Hindlimb muscle (tissue), 1 donor: ENCODE measurements at regions not wholly inside any gene's neighbourhood (a gene's known extent, or its start where the extent isn't known, plus 50 kb on each side); places are given as distances from the start of the nearest gene placed in this dataset.
"Not testable (repeated sequence)": the region's sequence is repeated elsewhere in the genome, so short reads cannot be mapped to it uniquely, and the experiment has no call there.

ENCODE experiments used
- DNase-seq: peaks from one replicate; pipeline ENCODE4 v3.0.0-alpha.2; 2013

DNA sequence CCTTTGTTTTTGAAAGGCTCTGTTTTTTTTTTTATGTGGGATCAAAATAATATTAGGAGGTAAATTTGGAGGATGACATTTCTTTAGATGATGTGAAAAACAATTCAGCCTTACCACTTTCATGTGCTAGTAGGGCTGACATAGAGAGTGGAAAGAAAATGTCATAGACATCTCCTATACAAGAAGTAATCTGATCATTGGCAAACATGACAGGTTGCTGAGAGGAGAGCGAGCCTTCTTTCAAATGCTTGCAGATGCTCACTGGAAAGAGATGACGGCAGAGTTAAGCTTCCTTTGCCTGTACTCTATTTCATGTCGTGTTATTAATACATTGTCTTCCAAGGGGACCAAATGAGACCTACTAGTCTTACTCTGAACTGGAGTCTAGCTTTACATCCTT, 160.1 kb upstream of the DAP start:
- peak; percentile 16 for DNase-seq

DNA sequence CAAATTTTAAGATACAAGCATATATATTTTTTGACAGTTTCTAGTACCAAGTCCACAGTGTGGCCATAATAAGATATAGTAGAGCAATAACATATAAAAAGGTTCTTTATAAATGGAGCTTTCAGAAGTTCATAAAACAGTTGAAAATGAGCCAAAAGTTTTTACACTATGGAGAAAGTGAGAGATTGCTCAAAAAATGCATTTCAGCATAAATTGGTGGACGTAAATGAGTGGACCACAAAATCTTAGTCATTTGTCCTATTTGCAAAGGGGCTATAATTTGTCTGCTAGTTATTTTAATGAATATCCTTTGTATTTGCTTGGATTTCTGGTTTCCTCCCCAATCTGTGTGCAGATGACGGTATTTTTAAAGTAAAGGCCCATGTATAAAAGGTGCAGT, 159.4 kb upstream of the DAP start:
- DNase-seq = no peak

DNA sequence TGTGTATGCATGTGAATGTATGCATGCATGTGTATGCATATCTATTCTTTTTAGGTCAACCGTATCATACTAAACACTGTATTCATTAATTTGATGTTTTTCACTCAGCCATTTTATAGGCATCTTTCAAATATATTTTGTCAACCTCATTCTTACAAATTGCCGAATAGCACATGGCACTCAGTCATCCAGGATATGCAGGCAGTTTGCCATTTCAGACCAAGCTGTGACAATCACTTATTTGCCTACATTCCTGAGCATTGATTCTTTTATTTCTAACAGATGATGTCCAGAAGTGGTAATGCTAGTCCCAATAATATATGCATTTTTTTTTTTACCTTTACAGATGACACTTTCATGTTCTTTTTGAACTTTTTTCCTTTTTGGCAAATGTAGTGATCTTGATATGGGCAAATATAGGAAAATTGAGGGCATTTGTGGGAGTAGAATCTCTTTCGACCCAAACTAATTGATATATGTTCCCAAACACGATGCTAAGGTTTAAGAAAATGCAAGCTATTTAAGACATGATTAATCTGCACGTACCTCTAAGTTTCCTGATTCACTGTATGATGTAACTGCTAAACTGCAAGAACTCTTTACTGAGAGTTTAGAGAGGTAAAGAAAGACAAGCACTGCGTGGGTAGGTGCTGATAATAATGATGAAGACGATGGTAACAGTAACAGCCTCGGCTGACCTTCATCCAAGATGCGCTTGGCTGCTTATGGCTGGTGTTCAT, 153.9 kb upstream of the DAP start:
- DNase-seq = no peak

DNA sequence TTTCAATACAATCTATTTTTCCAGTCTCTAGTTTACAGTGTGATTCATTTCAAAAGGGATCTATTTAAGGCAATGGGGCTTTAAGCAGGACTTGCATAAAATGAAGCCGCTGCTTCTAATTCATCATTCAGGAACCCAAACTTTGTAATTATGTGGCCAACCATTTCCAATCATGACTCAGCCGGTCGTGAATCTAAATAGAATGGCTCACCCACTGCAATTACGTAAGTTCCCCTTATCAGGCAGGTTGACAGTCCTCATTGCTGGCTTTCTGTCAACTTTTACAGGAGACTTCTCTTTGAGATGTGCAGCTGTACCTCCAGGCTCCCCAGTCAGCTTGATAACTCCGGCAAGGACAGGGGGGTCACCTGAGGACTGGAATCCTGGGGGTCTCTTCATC, 152.8 kb upstream of the DAP start:
- no peak for DNase-seq

DNA sequence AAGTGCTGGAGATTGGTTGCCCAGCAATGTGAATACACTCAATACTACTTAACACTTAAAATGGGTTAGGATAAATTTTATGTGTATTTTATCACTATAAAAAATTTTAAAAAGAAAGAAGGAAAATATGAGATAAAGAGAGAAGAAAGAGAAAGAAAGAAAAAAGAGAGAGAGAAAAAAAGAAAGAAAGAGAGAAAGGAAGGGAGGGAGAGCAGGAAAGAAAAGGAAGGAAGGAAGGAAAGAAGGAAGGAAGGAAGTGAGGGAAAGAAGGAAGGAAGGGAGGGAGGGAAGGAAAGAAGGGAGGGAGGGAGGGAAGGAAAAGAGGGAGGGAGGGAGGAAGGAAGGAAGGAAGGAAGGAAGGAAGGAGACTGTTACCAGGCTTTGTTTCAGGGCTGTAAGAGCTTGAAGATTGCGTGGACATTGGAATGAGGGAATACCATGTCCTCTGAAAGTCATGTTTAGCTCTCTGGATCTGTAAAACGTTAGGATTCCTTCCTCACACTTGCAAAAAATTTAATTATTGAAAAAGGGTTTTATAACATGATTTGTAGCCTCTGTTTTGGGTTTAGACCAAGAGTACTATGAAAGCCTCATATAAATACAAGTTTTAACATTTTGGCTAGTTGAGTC, 152.3 kb upstream of the DAP start:
- DNase-seq = no peak

DNA sequence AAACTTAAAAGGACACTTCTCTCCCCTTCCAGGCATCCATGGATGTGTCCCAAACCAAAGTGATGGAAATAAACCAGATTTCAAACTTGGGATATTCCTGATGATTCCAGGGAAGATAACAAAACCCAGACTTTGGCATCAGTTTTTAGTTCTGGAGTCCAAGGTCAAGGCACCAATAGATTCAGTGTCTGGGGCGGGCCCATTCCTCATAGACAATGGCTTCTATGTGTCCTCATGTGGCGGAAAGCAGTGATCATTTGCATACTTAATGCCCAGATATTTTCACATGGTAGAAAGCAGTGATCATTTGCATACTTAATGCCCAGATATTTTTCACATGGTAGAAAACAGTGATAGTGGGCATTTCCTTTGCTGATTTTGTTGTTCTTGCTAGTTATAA, 151.4 kb upstream of the DAP start:
- DNase-seq = no peak

DNA sequence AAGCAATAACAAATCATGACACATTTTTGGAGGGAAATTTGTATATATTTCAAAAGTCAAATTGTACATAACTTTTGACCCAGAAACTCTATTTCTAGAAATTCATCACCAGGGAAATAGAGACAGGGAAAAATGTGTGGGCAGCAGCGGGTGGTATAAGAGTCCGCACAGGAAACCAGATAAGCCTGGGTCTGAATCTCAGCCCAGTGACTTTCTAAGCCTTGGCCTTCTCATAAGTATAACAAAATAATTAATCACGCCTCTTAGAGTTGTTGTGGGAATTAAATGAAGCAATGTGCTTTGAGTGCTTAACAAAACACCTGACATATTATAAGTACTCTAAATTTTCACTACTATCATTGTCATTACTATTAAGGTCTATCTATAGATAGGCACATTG, 149.2 kb upstream of the DAP start:
- no peak for DNase-seq

DNA sequence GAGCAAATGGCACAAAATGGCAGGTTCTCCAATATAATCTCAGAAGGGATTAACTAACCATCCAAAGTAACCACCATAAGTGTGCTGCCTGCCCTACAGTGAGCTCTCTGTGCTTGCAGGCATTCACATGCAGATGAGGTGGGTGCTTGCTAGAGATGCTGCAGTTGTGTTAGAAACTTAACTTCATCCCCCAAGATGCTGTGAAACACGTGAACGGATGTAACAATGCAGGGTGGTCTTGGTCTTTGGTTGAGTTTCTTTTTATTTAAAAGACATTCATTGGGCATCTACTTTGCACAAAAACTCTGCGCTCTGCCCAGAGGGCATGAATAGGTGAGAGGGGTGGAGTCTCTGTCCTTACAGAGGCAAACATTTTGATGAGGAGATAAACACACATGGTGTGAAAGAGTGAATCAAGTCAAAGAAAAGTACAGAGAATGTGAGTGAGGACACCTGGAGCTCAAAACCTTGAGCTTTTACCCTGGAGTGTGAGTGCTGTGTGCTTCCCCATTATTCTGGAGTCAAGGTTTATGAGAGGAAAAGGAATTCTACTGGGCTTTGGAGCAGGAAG, 143.9 kb upstream of the DAP start:
- DNase-seq = no peak

DNA sequence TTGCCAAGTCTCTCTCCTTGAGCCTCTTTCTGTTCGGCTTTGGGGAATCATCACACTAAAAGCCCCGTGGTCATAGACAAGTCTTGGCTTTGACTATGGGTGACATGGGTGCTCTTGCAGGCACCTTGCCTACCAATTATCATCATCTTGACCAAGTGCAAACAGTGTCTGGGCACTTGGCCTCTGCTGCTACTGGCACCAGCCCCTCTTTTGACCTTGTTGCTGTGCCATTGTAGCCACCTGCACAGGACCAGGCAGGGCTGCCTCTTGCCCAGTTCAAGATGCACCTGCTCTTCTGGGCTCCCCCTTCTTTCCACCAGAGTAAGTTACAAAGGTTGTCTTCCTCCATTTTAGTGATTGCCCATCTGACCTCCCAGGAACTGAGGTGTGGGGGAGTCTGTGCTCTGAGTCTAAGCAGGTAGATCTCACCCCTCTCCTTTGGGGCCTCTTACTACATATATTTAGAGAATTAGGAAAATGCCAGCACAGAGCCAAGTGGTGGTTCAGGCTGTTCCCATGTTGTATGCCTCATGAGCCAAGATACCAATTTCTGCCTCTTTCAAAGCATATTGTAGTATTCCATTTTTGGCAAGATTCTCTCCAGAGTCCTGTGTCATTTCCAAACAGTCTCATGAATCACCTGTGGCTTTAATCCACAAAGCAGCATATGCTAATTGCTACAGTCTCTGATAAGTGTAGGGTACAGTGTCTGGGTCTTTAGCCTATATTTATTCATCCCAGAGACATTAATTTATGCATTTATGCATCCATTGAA, 142.9 kb upstream of the DAP start:
- no peak for DNase-seq

DNA sequence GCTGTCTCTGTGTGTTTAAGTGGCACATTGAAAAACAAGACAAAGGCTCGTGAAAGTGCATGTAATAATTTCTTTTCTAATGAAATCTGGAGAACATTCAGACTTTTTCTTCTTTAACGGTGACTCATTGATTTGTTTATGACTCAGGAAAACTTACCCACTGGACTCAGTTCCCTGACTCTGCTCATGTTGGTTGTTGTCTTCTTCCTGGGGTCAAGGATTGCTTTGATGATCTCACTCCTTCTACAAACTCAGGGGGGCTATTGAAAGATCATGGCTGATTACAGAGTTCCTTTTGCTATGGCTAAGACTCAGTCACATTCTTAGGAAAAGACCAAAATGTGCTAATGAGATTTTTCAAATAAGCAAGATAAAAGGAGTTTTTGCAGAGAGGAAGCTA, 141.1 kb upstream of the DAP start:
- DNase-seq = no peak

DNA sequence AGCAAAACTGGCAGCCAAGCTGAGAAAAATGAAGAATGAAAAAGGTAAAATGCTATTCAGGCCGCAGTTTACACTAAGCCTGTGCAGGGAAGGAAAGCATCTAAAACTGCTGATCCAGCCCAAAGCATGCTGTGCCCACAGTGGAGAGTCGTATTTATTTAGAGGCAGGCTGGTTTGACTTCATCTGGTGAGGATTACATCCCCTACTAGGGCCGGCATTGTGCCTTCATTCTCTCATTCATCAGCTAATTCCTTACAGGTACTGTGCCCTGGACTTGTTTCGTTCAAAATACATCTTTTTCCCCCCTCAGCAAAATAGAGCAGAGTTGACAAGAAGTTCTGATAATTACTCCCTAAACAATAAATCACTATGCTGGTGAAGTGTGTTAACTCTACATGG, 137.5 kb upstream of the DAP start:
- DNase-seq = no peak

DNA sequence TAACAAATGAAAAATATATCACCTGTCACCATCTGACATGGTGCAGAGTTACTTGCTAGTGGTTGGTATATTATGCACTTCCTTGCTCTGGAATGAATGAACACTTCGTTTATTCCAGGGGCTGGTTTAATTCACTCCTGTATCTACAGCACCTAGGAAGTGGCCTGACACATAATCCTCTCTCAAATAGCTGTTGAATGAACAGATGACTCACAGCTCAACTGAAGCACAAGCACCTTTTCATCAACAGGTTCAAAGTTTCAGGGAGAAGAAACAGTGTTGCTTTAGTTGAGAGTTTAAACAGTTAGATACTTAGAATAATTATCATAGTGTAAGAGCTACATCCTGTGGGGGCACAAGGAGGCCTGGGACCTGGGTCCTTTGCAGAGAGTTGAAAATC, 135.0 kb upstream of the DAP start:
- no peak for DNase-seq

DNA sequence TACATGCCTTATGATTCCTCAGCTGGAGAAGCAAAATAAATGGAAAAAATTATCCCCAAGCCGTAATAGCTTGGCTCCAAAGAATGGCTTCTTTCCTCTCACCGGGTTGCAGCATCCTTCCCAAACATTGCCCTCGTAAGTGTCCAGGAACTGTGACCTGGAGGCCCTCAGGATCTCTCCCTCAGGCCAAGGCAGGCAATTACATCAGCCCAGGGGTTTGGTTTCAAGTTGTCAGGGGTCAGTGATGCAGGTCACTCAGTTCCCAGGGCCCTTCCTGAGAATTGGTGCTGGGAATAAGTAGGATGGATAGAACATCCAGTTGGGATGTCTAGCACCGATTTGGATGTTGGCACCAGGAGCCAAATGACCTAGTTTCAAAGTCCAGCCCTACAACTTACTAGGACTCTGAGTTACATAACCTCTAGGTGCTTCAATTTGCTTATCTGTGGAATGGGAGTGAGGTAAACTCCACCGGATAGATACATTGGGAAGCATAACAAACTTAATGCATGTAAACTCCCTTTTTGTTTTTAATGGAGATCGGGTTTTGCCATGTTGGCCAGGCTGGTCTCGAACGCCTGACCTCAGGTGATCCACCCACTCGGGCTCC, 133.5 kb upstream of the DAP start:
- DNase-seq = no peak

DNA sequence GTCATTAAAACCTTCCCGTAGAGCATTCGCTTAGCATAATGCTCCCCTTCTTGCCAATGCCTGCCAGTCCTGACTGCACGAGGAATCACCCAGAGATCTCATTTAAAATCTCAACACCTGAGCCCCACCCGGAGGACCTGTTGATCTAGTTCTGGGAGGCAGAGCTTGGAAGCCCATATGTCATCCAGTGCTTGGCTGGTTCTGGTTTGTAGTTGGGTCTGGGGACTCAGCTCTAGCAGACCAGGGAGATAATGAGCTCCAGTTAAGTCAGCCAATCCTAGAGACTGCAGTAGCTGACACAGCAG, 131.8 kb upstream of the DAP start:
- DNase-seq = no peak

DNA sequence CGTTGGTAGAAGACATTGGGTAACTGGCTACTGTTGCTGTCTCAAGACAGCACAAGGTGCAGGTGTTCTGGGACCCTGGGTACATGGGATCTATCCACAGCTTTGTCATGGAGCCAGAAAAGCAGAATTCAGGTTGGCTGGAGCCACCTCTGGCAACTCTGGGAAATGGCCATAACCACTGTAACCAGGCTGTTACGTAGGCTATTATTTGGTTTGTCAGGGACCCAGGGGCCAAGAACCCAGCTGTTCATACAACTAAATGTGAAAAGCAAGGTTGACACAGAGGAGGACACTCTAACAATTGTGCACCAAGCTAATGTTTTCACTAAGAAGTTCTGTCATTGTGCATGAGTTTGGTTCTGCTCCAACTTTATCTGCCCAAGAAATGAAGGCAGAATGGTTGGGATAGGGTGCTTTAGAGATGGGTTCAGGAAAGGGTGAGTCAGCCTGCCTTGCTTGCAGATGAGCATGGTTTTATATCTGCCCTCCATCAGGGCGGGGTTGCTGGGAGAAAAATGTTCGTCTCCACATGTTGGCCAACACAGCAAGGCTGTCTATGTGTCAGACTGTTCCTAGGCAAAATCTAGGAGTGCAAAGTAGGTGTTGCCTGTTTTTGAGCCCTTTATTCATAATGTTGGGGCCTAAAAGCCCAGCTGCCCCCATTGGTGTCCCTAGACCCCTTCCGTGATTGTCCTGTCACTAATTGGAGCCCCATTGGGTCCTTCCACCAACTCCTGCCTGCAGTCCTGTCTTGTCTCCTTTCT, 131.3 kb upstream of the DAP start:
- no peak for DNase-seq

DNA sequence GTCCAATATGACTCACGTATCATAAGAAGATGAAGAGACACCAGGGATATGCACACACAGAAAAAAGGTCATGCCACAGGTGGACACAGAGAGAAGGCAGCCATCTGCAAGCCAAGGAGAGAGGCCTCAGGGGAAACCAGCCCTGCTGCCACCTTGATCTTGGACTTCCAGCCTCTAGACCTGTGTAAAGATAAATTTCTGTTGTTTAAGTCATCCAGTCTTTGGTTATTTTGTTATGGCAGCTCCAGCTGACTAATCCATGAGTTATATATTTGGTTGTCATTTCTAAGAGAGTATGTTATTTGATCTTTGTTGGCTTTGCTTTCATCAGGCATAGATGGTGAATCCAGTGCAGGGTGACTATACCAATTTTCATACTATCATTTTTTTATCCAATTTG, 130.2 kb upstream of the DAP start:
- no peak for DNase-seq

DNA sequence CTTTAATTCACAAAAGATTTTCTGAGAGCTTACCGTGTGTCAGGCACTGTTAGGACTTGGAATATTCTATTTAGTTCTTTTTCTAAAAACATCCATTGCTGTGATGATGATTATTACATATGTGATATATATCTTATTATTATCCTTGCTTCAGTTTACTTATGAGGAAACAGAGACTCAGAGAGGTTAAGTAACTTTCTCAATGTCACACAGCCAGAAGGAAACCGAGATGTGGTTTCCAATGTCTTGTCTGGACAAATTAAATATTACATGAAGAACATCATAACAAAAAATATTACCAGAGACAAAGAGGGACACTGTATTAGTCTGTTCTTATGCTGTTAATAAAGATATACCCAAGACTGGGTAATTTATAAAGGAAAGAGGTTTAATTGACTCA, 125.5 kb upstream of the DAP start:
- DNase-seq = no peak

DNA sequence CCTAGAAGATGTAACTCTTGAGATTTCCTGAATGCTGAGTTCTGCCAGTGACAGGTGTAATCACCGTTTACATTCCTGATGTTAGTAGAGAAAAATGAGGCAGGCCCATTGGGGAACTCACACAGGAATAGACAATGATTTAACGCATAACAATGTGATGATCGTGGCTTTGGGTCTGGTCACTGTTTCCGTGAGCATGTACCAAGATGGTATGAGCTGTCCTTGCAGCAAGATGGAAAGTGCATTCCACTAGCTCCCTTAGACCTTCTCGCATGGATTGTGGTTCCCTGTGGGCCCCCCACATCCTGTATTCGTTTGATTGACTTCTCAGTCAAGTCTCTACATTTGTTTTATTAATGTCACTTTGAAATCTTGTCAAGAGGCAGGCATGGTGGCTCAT, 124.0 kb upstream of the DAP start:
- DNase-seq = no peak

DNA sequence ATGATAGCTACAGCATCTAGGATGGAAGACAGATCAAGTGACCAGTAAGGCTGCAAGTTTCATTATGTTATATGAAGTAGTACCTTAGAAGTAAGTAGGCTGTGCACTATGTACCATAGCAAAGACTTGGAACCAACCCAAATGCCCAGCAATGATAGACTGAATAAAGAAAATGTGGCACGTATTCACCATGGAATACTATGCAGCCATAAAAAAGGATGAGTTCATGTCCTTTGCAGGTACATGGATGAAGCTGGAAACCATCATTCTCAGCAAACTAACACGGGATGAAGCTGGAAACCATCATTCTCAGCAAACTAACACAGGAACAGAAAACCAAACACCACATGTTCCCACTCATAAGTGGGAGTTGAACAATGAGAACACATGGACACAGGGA, 122.9 kb upstream of the DAP start:
- DNase-seq = not testable (repeated sequence)

DNA sequence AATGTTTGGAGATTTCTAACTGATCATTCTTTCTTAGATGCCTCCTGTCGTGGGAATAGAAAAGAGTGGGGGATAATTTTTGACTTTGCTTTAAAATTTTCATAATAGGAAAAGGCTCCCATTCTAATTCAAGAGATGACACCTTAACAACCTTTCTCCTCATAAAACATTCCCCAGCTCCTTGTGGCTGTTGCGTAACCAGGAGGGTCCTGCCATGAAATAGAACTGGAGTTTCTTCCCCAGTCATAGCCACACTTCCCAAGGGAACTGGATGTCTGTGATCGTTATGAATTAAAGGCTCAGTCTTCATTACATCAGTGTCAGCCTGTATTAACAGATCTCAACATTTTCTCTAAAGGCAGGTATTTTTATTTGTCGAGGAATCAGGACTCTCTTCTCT, 119.9 kb upstream of the DAP start:
- no peak for DNase-seq

DNA sequence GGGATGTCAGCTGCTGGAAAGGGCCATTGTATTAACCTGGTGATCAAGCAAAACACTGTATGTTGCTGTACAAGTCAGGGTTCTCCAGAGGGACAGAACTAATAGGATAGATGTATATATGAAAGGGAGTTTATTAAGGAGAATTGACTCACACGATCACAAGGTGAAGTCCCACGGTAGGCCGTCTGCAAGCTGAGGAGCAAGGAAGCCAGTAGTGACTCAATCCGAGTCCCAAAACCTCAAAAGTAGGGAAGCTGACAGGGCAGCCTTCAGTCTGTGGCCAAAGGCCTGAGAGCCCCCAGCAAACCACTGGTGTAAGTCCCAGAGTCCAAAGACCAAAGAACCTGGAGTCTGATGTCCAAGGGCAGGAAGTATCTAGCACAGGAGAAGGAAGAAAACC, 116.0 kb upstream of the DAP start:
- DNase-seq = not testable (repeated sequence)

DNA sequence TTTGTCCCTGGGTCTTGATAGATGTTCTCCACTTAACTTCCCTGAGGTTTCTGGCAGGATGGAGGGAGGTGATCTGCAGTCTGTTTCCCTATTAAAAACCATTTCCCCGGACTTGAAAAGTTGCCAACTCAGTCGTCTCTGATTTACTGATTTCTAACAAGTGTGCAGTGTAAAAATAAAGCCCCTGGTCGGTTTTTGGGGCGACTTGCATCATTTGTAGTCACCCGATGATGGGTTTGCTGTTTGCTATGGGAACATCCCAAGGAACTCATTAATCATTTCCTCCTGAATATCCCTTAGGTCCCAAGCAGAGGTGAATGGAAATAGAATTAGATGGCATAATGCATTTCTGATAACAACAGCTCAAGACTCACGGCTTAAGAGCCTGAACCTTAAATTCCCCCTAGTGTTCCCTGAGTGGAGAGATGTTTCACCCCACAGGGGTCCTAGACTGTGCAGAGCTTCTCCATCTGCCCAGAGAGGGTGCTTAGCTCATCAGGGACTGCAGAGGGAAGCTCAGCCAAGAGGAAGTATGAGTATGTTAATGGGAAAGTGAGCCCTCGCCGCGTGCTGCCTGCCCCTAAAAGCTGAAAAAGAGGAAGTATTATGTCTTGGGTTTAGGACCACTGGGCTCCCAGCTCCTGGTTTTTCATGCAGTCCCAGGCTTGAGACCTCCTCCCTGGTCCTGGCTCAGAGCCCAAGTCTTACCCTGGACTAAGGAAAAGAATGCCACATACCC, 115.1 kb upstream of the DAP start:
- DNase-seq = no peak
